ENCODE measurements at regions not wholly inside any gene's neighbourhood (a gene's known extent, or its start where the extent isn't known, plus 50 kb on each side); places are given as distances from the start of the nearest gene placed in this dataset.

DNA sequence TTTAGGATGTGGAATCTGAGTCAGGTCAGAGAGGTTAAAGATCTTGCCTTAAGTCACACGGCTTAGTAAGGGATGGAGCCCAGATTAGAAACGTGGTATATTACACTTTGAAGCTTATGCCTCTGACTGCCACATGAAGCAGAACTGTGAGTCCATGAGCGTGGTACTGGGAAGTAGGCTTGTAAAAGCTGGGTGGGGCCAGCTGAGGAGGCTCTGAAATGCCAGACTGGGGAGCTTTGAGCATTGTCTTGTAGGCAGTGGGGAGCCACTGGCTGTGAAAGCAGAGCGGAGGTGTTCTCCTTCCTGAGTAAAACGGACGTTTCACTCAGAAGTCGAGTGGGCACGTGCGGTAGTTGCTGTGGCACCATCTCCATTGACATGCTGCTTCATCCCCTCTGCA lies 72.6 kb upstream of the USP24 start:
- TF ChIP-seq, protein P1, sequence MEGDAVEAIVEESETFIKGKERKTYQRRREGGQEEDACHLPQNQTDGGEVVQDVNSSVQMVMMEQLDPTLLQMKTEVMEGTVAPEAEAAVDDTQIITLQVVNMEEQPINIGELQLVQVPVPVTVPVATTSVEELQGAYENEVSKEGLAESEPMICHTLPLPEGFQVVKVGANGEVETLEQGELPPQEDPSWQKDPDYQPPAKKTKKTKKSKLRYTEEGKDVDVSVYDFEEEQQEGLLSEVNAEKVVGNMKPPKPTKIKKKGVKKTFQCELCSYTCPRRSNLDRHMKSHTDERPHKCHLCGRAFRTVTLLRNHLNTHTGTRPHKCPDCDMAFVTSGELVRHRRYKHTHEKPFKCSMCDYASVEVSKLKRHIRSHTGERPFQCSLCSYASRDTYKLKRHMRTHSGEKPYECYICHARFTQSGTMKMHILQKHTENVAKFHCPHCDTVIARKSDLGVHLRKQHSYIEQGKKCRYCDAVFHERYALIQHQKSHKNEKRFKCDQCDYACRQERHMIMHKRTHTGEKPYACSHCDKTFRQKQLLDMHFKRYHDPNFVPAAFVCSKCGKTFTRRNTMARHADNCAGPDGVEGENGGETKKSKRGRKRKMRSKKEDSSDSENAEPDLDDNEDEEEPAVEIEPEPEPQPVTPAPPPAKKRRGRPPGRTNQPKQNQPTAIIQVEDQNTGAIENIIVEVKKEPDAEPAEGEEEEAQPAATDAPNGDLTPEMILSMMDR (IDR thresholded peaks at IDR 0.05), result no peak
- TF ChIP-seq POLR2A (IDR thresholded peaks at IDR 0.05; ENCODE audit: low read depth) (no peak), POLR2AphosphoS5 (IDR thresholded peaks at IDR 0.05) (no peak)
